Activated B cell treated with CpG ODN at 0.5 μM for 24 hours (primary cell): ENCODE measurements at regions not wholly inside any gene's neighbourhood (a gene's known extent, or its start where the extent isn't known, plus 50 kb on each side); places are given as distances from the start of the nearest gene placed in this dataset.

Source experiments
- ATAC-seq: fragments of 200-7000 bp; cut with Tn5 transposase; one replicate; pipeline ENCODE4 v1.10.0; 2021; ENCODE audit warnings: low read depth, mild to moderate bottlenecking, moderate library complexity
- CTCF ChIA-PET: fragments of 350-600 bp; sonication (Branson Sonifier 250); formaldehyde crosslinking; loops from one replicate; lab custom pipeline; 2021; ENCODE audit warnings: antibody characterized with exemption; lab: Charles Lee
- POLR2A ChIA-PET: fragments of 350-600 bp; sonication (Branson Sonifier 250); formaldehyde crosslinking; loops from one replicate; lab custom pipeline; 2021; ENCODE audit warnings: antibody characterized with exemption; lab: Charles Lee
- DNase-seq: peaks from one replicate; pipeline ENCODE4 v3.0.0; 2022
- H3K27ac Mint-ChIP-seq: one replicate; pipeline ENCODE4 v1.8.0; 2020; ENCODE audit warnings: mixed read lengths
- H3K27me3 Mint-ChIP-seq: one replicate; pipeline ENCODE4 v1.8.0; 2021; ENCODE audit warnings: mixed read lengths
- H3K36me3 Mint-ChIP-seq: one replicate; pipeline ENCODE4 v1.8.0; 2021; ENCODE audit warnings: low read depth, mixed read lengths
- H3K4me1 Mint-ChIP-seq: one replicate; pipeline ENCODE4 v1.8.0; 2021; ENCODE audit warnings: mixed read lengths
- H3K4me3 Mint-ChIP-seq: one replicate; pipeline ENCODE4 v1.8.0; 2020; ENCODE audit warnings: mild to moderate bottlenecking, mixed read lengths
- H3K9me3 Mint-ChIP-seq: one replicate; pipeline ENCODE4 v1.8.0; 2020; ENCODE audit warnings: mixed read lengths
- intact Hi-C: fragments of 100-400 bp; cut with micrococcal nuclease; formaldehyde crosslinking; loops from one replicate; pipeline ENCODE4 v1.15.1; 2024
- TF ChIP-seq, protein P1 (sequence below): fragments of 200-600 bp; IDR thresholded peaks from one replicate; pipeline ENCODE4 v1.8.0; 2022; ENCODE audit warnings: antibody characterized with exemption, mild to moderate bottlenecking

DNA sequence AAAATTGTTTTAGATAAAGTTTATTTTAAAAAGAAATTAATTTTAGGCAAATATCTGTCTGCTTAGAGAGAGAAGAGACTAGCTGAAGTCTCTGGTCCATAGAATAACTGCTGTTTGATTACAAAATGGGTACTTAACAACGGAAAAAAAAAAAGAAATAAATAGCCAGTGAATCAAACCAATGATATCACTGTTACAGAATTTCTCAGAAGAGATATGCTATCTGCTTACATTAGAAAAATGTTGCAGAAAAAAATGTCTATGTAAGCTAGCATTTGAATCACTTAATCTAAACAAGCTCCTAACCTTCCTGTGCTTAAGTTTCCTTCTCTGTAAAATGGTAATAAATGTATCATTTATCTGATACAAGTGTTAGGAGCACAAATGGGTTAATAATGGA, 189.9 kb downstream of the IL15 start:
- no peaks in the 10 kb centered on the region for H3K27me3 Mint-ChIP-seq
- TF ChIP-seq, protein P1, sequence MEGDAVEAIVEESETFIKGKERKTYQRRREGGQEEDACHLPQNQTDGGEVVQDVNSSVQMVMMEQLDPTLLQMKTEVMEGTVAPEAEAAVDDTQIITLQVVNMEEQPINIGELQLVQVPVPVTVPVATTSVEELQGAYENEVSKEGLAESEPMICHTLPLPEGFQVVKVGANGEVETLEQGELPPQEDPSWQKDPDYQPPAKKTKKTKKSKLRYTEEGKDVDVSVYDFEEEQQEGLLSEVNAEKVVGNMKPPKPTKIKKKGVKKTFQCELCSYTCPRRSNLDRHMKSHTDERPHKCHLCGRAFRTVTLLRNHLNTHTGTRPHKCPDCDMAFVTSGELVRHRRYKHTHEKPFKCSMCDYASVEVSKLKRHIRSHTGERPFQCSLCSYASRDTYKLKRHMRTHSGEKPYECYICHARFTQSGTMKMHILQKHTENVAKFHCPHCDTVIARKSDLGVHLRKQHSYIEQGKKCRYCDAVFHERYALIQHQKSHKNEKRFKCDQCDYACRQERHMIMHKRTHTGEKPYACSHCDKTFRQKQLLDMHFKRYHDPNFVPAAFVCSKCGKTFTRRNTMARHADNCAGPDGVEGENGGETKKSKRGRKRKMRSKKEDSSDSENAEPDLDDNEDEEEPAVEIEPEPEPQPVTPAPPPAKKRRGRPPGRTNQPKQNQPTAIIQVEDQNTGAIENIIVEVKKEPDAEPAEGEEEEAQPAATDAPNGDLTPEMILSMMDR: no peak
- H3K27ac Mint-ChIP-seq: no peak overlapping the region
- no peak for DNase-seq
- ChIA-PET POLR2A (no interaction called here), CTCF (no interaction called here)
- H3K36me3 Mint-ChIP-seq: no peaks in the 10 kb centered on the region
- H3K4me1 Mint-ChIP-seq: no peaks in the 10 kb centered on the region
- H3K4me3 Mint-ChIP-seq: no peak overlapping the region
- no peaks in the 10 kb centered on the region for H3K9me3 Mint-ChIP-seq
- intact Hi-C loops: no loop called here
- no peak for ATAC-seq

DNA sequence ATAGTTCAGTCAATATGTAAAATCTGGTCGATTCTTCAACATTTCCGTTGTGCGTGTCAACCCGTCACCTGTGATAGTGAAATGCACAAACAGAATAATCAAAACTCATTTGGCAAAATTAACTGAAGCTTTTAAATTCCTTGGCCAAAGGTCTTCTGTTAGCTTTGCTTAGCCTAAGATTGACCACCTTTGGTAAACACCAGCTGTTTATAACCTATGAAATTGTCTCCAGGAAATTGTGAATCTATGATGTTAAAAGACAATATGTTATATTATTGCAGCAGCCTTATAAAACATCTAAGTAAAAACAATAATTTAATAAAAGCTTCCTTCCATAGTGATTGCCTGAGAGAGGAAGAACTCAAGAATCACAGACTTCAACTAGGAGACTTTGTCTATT, 196.8 kb downstream of the IL15 start:
- CTCF ChIA-PET: no interaction called here
- H3K4me1 Mint-ChIP-seq: no peaks in the 10 kb centered on the region
- no peaks in the 10 kb centered on the region for H3K27me3 Mint-ChIP-seq
- no peaks in the 10 kb centered on the region for H3K36me3 Mint-ChIP-seq
- H3K9me3 Mint-ChIP-seq: no peaks in the 10 kb centered on the region
- TF ChIP-seq, protein P1: no peak
- H3K27ac Mint-ChIP-seq: no peak overlapping the region
- H3K4me3 Mint-ChIP-seq: no peak overlapping the region
- DNase-seq: no peak
- POLR2A ChIA-PET: no interaction called here
- ATAC-seq: no peak
- intact Hi-C loops: no loop called here

DNA sequence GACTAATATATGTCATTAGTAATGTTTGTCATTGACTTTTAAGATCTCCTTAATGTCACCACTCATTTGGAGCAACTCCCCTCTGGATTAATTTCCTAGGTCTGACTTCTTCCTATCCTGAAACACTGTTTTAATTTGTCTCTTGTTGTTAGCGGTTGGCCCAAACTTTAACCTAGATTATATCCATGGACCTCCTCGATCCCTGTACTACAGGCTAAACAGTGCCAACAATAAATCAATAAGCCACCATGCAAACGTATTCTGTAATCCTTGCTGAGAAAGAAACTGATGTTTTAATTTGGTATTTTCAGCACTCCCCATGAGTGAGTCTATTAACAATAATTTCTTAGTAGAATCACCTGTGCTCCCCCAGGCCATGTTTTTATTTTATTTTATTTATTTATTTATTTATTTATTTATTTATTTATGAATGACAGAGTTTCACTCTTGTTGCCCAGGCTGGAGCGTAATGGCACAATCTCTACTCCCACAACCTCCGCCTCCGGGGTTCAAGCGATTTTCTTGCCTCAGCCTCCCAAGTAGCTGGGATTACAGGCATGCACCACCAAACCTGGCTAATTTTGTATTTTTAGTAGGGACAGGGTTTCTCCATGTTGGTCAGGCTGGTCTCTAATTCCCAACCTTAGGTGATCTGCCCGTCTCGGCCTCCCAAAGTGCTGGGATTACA, 204.1 kb downstream of the IL15 start:
- H3K27me3 Mint-ChIP-seq: no peaks in the 10 kb centered on the region
- intact Hi-C loops: no loop called here
- ATAC-seq: no peak
- H3K9me3 Mint-ChIP-seq: no peaks in the 10 kb centered on the region
- no peak for DNase-seq
- ChIA-PET CTCF (no interaction called here), POLR2A (no interaction called here)
- no peaks in the 10 kb centered on the region for H3K36me3 Mint-ChIP-seq
- H3K4me1 Mint-ChIP-seq: no peaks in the 10 kb centered on the region
- TF ChIP-seq, protein P1: no peak
- no peak overlapping the region for H3K4me3 Mint-ChIP-seq
- H3K27ac Mint-ChIP-seq: no peak overlapping the region

DNA sequence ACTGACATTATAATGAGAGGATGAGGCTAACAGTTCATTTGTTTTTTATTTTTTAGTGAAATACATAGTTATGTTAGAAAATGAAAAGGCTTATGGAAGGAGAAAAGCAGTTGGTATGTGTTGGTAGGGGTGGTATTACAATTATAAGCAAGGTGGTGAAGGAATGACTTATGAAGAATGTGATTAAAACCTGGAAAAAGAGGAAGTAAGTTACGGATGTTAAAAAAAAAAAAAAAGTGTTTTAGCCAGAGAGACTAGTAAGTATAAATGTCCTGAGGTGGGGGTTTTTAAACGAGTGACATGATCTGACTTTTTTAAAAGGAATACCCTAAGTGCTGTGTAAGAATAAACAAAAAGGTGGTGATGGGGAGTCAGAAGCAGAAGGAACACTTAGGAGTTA, 206.8 kb downstream of the IL15 start:
- Mint-ChIP-seq H3K9me3 (no peaks in the 10 kb centered on the region), H3K4me1 (no peaks in the 10 kb centered on the region), H3K27me3 (no peaks in the 10 kb centered on the region), H3K4me3 (no peak overlapping the region), H3K27ac (no peak overlapping the region), H3K36me3 (no peaks in the 10 kb centered on the region)
- ChIA-PET CTCF (no interaction called here), POLR2A (no interaction called here)
- intact Hi-C loops: no loop called here
- TF ChIP-seq, protein P1: no peak
- DNase-seq (no peak), ATAC-seq (no peak)

DNA sequence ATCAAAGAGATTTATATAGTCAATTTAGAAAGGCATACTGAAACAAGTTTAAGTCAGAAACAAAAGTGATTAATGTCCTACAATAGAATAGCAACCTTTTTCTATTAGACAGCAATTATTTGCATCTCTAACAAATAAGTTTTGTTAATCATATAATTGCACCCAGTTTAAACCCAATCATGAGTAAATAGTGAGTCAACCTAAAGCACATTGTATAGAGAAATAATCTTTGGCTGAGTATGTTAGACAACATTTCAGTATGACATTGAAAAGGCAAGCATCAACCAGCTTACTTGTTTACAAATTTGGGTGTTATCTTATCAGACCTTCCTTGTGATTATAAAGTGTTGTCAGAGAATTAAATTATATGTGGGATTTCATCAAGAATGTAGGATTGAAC, 209.5 kb downstream of the IL15 start:
- no peak for ATAC-seq
- Mint-ChIP-seq H3K9me3 (no peaks in the 10 kb centered on the region), H3K27me3 (no peaks in the 10 kb centered on the region), H3K27ac (no peak overlapping the region), H3K4me3 (no peak overlapping the region), H3K4me1 (no peaks in the 10 kb centered on the region), H3K36me3 (no peaks in the 10 kb centered on the region)
- no peak for DNase-seq
- CTCF ChIA-PET: no interaction called here
- TF ChIP-seq, protein P1: no peak
- POLR2A ChIA-PET: no interaction called here
- intact Hi-C loops: no loop called here
